ENCODE measurements at regions not wholly inside any gene's neighbourhood (a gene's known extent, or its start where the extent isn't known, plus 50 kb on each side); places are given as distances from the start of the nearest gene placed in this dataset.

DNA sequence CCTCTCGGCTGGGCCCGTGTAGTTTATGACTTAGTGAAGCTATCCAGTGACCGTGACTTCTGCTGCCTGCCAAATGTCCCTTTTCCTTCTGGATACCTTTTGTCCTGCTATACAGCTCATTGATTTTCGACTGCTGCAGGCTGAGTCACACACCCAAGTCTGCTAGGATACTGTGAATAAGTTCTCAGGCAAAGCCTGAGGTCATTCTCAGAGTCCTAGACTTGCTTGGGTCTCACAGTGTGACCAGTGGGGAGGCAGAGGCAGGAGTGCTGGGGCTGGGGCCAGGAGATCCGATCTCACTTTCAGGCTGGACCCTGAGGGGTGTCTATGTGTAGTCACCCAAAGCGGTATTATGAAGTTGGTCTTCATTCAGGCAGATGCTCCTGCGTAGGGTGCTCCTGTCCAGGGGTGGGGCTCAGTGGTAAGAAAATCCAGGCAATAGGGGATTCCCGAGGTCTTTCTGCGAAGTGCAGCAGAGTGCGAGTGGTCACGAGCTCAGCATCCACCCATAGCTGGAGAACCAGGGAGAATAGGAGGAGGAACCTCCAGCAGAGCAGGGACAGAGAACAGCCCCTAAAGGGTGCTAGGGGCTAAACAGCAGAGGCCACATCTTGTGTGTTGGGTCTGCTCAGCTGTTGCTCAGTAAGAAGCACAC is 268.6 kb upstream of the NCKAP5 start (continued):
- TF ChIP-seq CUX1 (CRISPR knock-in tag; IDR thresholded peaks at IDR 0.05) (no peak), ZFP91 (CRISPR knock-in tag; IDR thresholded peaks at IDR 0.05) (no peak), SREBF1 (IDR thresholded peaks at IDR 0.05; ENCODE audit: borderline replicate concordance, low read depth, low read length) (no peak)
